ENCODE measurements at regions not wholly inside any gene's neighbourhood (a gene's known extent, or its start where the extent isn't known, plus 50 kb on each side); places are given as distances from the start of the nearest gene placed in this dataset.
"Not testable (repeated sequence)": the region's sequence is repeated elsewhere in the genome, so short reads cannot be mapped to it uniquely, and the experiment has no call there.

DNA sequence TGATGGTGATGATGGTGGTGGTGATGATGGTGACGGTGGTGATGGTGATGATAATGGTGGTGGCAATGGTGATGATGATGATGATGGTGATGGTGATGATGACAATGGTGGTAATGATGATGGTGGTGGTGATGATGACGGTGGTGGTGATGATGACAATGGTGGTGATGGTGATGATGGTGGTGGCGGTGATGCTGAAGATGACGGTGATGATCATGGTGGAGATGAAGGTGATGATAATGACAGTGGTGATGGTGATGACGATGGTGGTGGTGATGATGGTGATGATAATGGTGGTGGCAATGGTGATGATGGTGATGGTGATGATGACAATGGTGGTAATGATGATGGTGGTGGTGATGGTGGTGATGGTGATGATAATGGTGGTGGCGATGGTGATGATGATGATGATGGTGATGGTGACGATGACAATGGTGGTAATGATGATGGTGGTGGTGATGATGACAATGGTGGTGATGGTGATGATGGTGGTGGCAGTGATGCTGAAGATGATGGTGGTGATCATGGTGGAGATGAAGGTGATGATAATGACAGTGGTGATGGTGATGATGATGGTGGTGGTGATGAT, 283.0 kb downstream of the FOXL1 start:
- TF ChIP-seq POLR2A (IDR thresholded peaks at IDR 0.05; ENCODE audit: low read length); GATA1 (IDR thresholded peaks at IDR 0.05; ENCODE audit: low read depth, low read length): not testable (repeated sequence)

Data from erythroblast (primary cell).